ENCODE measurements at regions not wholly inside any gene's neighbourhood (a gene's known extent, or its start where the extent isn't known, plus 50 kb on each side); places are given as distances from the start of the nearest gene placed in this dataset.

DNA sequence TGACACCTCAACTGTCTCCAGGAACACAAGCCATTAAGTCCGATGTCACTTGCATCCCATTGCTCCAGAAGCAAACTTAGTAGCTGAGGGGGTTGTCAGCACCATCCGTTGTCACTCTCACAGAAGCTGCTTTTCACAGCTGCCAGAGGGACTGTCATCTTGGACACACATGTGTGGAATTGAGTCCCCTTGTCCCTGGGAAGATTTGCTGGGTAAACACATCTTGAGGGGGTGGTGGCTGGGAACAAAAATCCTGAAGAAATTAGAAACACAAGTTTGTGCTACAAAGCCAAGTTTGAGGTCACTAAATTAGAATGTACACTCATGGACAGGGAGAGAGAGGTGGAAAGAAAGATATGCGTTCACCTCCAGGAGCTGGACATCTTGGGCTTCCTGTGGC, 55.2 kb upstream of the ADRA1B start:
- TF ChIP-seq REST (IDR thresholded peaks at IDR 0.05; ENCODE audit: insufficient read depth in 1 of 2, low read depth in 2 of 2, low read length in 2 of 2) (no peak), TAF1 (IDR thresholded peaks at IDR 0.05; ENCODE audit: borderline replicate concordance, insufficient read depth, low read length) (no peak), FOXP2 (optimal IDR thresholded peaks at IDR 0.05; ENCODE audit: borderline replicate concordance, extremely low read depth, extremely low read length, insufficient read depth) (no peak), POLR2AphosphoS5 (IDR thresholded peaks at IDR 0.05; ENCODE audit: low read depth, low read length) (no peak), SIN3A (IDR thresholded peaks at IDR 0.05; ENCODE audit: borderline replicate concordance, insufficient read depth, low read length) (no peak)

- TF ChIP-seq FOXP2 (optimal IDR thresholded peaks at IDR 0.05; ENCODE audit: borderline replicate concordance, extremely low read depth, extremely low read length, insufficient read depth) = no peak
- TF ChIP-seq TAF1 (IDR thresholded peaks at IDR 0.05; ENCODE audit: borderline replicate concordance, insufficient read depth, low read length) = no peak
- no peak for TF ChIP-seq SIN3A (IDR thresholded peaks at IDR 0.05; ENCODE audit: borderline replicate concordance, insufficient read depth, low read length)
Observed at GRCh38 chr5:159864885-159865691, 51.2 kb upstream of the ADRA1B start.

GRCh38 chr5:159866093-159866492, 50.2 kb upstream of the ADRA1B start:
- TF ChIP-seq POLR2AphosphoS5 (IDR thresholded peaks at IDR 0.05; ENCODE audit: low read depth, low read length) (no peak), REST (IDR thresholded peaks at IDR 0.05; ENCODE audit: insufficient read depth in 1 of 2, low read depth in 2 of 2, low read length in 2 of 2) (no peak), SIN3A (IDR thresholded peaks at IDR 0.05; ENCODE audit: borderline replicate concordance, insufficient read depth, low read length) (no peak), FOXP2 (optimal IDR thresholded peaks at IDR 0.05; ENCODE audit: borderline replicate concordance, extremely low read depth, extremely low read length, insufficient read depth) (no peak), TAF1 (IDR thresholded peaks at IDR 0.05; ENCODE audit: borderline replicate concordance, insufficient read depth, low read length) (no peak)
